Activated CD8-positive, alpha-beta T cell treated with anti-CD3 and anti-CD28 coated beads for 36 hours (primary cell): ENCODE measurements at regions not wholly inside any gene's neighbourhood (a gene's known extent, or its start where the extent isn't known, plus 50 kb on each side); places are given as distances from the start of the nearest gene placed in this dataset.

Experiments
- ATAC-seq: fragments of 200-7000 bp; cut with Tn5 transposase; one replicate; pipeline ENCODE4 v1.10.0; 2021; ENCODE audit warnings: mild to moderate bottlenecking, moderate library complexity
- CTCF ChIA-PET: fragments of 350-600 bp; sonication (Branson Sonifier 250); formaldehyde crosslinking; loops from one replicate; lab custom pipeline; 2021; ENCODE audit warnings: antibody characterized with exemption; lab: Charles Lee
- POLR2A ChIA-PET: fragments of 350-600 bp; sonication (Branson Sonifier 250); formaldehyde crosslinking; loops from one replicate; lab custom pipeline; 2021; ENCODE audit warnings: antibody characterized with exemption; lab: Charles Lee
- DNase-seq: peaks from one replicate; pipeline ENCODE4 v3.0.0-alpha.2; 2020
- H3K27ac Mint-ChIP-seq: one replicate; pipeline ENCODE4 v1.8.0; 2021; ENCODE audit warnings: mild to moderate bottlenecking, mixed read lengths
- H3K27me3 Mint-ChIP-seq: one replicate; pipeline ENCODE4 v1.8.0; 2021; ENCODE audit warnings: mixed read lengths
- H3K36me3 Mint-ChIP-seq: one replicate; pipeline ENCODE4 v1.8.0; 2021; ENCODE audit warnings: low read depth, mixed read lengths
- H3K4me1 Mint-ChIP-seq: one replicate; pipeline ENCODE4 v1.8.0; 2021; ENCODE audit warnings: low read depth, mixed read lengths
- H3K4me3 Mint-ChIP-seq: one replicate; pipeline ENCODE4 v1.8.0; 2021; ENCODE audit warnings: mild to moderate bottlenecking, moderate library complexity, mixed read lengths
- H3K9me3 Mint-ChIP-seq: one replicate; pipeline ENCODE4 v1.8.0; 2021; ENCODE audit warnings: mixed read lengths
- intact Hi-C: fragments of 100-400 bp; cut with micrococcal nuclease; formaldehyde crosslinking; loops from one replicate; pipeline ENCODE4 v1.10.0; 2022
- TF ChIP-seq, protein P1 (sequence below): fragments of 200-600 bp; IDR thresholded peaks from one replicate; pipeline ENCODE4 v1.8.0; 2022; ENCODE audit warnings: antibody characterized with exemption, mild to moderate bottlenecking

DNA sequence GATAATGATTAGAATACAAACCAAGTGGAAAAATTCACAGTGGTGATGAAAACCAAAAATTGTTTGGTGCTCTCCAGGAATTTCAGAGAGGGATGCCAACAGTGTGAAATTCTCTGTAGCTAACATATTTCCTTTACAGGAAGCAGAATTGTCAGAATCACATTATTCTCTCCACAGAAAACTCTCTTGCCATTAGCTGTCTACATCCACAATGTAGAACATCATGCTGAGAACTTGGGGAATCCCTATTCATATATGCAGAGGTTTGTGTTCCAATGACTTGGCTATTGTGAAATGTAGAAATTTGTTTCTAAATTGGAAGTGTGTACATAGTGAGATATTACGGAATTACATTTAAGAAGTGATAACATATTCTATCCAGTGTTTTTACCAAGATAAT, 142.0 kb downstream of the PCDH7 start:
- ChIA-PET CTCF (no interaction called here), POLR2A (no interaction called here)
- no peak for DNase-seq
- H3K9me3 Mint-ChIP-seq: peaks cover 2% of the 10 kb centered on the region
- no peaks in the 10 kb centered on the region for H3K36me3 Mint-ChIP-seq
- H3K4me1 Mint-ChIP-seq: no peaks in the 10 kb centered on the region
- no peak overlapping the region for H3K4me3 Mint-ChIP-seq
- intact Hi-C loops: no loop called here
- no peaks in the 10 kb centered on the region for H3K27me3 Mint-ChIP-seq
- no peak for ATAC-seq
- H3K27ac Mint-ChIP-seq: no peak overlapping the region
- TF ChIP-seq, protein P1, sequence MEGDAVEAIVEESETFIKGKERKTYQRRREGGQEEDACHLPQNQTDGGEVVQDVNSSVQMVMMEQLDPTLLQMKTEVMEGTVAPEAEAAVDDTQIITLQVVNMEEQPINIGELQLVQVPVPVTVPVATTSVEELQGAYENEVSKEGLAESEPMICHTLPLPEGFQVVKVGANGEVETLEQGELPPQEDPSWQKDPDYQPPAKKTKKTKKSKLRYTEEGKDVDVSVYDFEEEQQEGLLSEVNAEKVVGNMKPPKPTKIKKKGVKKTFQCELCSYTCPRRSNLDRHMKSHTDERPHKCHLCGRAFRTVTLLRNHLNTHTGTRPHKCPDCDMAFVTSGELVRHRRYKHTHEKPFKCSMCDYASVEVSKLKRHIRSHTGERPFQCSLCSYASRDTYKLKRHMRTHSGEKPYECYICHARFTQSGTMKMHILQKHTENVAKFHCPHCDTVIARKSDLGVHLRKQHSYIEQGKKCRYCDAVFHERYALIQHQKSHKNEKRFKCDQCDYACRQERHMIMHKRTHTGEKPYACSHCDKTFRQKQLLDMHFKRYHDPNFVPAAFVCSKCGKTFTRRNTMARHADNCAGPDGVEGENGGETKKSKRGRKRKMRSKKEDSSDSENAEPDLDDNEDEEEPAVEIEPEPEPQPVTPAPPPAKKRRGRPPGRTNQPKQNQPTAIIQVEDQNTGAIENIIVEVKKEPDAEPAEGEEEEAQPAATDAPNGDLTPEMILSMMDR: no peak

DNA sequence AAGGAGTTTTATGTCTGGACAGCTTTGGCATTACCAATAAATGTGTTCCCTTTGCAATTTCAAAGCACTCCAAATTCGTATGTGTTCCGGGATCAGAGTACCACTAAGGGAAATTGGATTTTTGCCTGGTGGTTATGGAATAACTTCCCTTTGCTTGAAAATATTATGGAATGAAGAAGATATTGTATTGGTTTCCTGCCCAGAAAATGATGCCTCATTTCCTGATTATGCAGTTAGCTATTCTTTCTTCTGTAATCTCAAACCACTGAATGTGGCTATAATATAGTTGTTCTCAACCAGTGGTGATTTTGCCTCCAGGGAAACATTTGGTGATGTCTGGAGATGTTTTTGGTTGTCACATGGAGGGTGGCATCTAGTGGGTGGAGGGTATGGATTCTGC, 142.9 kb downstream of the PCDH7 start:
- intact Hi-C loops: no loop called here
- TF ChIP-seq, protein P1: no peak
- H3K27ac Mint-ChIP-seq: no peak overlapping the region
- ATAC-seq (no peak), DNase-seq (no peak)
- peaks cover 2% of the 10 kb centered on the region for H3K9me3 Mint-ChIP-seq
- no peaks in the 10 kb centered on the region for H3K4me1 Mint-ChIP-seq
- ChIA-PET POLR2A (no interaction called here), CTCF (no interaction called here)
- no peak overlapping the region for H3K4me3 Mint-ChIP-seq
- H3K36me3 Mint-ChIP-seq: no peaks in the 10 kb centered on the region
- no peaks in the 10 kb centered on the region for H3K27me3 Mint-ChIP-seq

DNA sequence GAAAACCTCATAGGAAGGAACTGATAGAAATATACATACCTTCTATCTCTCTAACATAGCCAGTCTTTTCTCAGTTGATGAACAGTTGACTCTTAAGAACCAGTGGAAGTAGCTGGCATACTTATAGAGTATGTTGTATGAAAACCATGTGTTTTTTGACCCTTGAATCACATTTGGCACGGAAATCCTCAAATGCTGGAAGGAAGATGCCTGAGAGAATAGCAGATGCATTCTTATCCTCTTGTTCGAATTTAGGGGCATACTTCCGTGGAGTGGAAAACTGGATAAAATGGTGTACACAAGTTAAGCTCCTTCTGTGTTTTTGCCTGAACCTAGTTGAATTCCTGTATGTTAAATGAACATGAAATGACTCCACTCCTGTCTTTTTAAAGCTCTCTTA, 145.5 kb downstream of the PCDH7 start:
- H3K4me3 Mint-ChIP-seq: no peak overlapping the region
- no peak overlapping the region for H3K27ac Mint-ChIP-seq
- no peaks in the 10 kb centered on the region for H3K4me1 Mint-ChIP-seq
- ChIA-PET CTCF (no interaction called here), POLR2A (no interaction called here)
- ATAC-seq: no peak
- H3K9me3 Mint-ChIP-seq: no peaks in the 10 kb centered on the region
- intact Hi-C loops: no loop called here
- no peaks in the 10 kb centered on the region for H3K27me3 Mint-ChIP-seq
- TF ChIP-seq, protein P1: no peak
- no peaks in the 10 kb centered on the region for H3K36me3 Mint-ChIP-seq
- DNase-seq: no peak

DNA sequence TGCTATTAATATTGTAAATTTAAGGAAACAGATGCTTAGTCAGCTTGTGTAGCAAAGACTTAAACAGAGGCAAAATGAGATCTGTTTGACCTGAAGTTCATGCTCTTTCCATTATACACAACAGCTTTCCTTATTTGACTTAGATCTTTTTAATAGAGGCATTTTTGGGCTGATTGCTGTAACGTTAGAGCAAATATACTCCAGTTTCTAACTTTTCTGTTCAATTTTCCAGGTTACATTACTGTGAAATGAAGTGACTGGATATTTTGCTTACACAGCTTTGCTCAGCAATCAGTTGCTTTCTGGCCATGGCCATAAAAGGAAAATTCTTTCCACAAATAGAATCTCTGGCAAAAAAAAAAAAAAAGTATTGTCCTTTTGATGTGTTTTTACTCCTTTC, 146.2 kb downstream of the PCDH7 start:
- H3K4me3 Mint-ChIP-seq: no peak overlapping the region
- DNase-seq: no peak
- H3K36me3 Mint-ChIP-seq: no peaks in the 10 kb centered on the region
- TF ChIP-seq, protein P1: no peak
- intact Hi-C loops: no loop called here
- ChIA-PET CTCF (no interaction called here), POLR2A (no interaction called here)
- no peak for ATAC-seq
- no peaks in the 10 kb centered on the region for H3K4me1 Mint-ChIP-seq
- H3K9me3 Mint-ChIP-seq: no peaks in the 10 kb centered on the region
- no peaks in the 10 kb centered on the region for H3K27me3 Mint-ChIP-seq
- no peak overlapping the region for H3K27ac Mint-ChIP-seq

DNA sequence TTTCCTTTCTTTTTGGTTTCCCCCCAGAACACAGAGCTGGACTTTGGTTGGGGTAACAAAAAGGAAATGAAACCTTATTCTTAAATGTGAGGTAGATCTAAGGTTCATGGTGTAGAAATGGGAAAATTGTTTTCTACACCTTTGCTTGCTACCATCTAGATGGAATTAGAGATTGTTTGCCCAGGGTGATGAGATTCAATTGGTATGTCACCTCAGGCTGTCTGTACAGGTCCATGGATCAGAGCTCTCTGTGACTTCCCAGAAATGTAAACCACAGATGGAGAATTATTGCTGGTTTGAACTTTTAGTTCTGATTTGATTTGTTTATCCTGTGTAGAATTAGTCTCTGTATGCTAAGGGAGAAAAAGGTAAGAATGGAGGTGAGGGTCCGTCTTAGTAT, 146.7 kb downstream of the PCDH7 start:
- TF ChIP-seq, protein P1: no peak
- ChIA-PET POLR2A (no interaction called here), CTCF (no interaction called here)
- Mint-ChIP-seq H3K27ac (no peak overlapping the region), H3K36me3 (no peaks in the 10 kb centered on the region), H3K9me3 (peaks cover 2% of the 10 kb centered on the region), H3K4me1 (no peaks in the 10 kb centered on the region), H3K4me3 (no peak overlapping the region), H3K27me3 (no peaks in the 10 kb centered on the region)
- no peak for DNase-seq
- intact Hi-C loops: no loop called here
- ATAC-seq: no peak
